Gastroesophageal sphincter (tissue), 3 donors: ENCODE measurements at regions not wholly inside any gene's neighbourhood (a gene's known extent, or its start where the extent isn't known, plus 50 kb on each side); places are given as distances from the start of the nearest gene placed in this dataset.

Experiments used
- CTCF ChIP-seq, 4 experiments: fragments of 200-600 bp in 2 of 4; fragments of 450-650 bp in 2 of 4; sonication (generic) in 1 of 4; IDR thresholded peaks; one replicate each; pipeline ENCODE4 v1.5.1; 2017 to 2019; ENCODE audit warnings: antibody characterized with exemption in 4 of 4, mild to moderate bottlenecking in 2 of 4, moderate library complexity in 2 of 4
- POLR2A ChIP-seq, 2 donors: fragments of 450-650 bp; IDR thresholded peaks; one replicate each; pipeline ENCODE4 v1.6.1; 2017; ENCODE audit warnings: antibody characterized with exemption in 2 of 2, mild to moderate bottlenecking in 2 of 2, moderate library complexity in 1 of 2

DNA sequence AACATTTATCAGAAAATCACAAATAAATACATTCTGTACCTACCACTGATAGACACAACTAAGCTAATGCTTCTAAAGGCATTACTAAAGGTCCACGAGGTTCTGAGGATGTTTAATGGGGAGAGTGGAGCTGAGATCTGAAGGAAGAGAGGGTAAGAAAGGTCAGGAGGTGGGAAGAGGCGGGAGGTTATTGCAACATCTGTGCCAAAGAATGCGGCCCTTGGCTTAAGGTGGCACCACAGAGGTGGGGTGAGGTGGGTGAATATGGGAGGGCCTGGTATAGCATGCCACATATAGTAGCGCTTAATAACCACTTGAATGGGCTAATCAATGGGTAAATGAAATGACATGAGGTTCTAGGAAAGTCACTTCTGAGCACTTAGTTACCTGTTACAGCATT is 217.8 kb upstream of the ATP5MC3 start:
- TF ChIP-seq CTCF (IDR thresholded peaks at IDR 0.05) = no peak
- no peak for TF ChIP-seq POLR2A (IDR thresholded peaks at IDR 0.05)
